Left colon (tissue), 2 donors: ENCODE measurements at regions not wholly inside any gene's neighbourhood (a gene's known extent, or its start where the extent isn't known, plus 50 kb on each side); places are given as distances from the start of the nearest gene placed in this dataset.

Experiments used
- ATAC-seq: fragments of 200-7000 bp; cut with Tn5 transposase; one replicate; pipeline ENCODE4 v1.9.1; 2020; ENCODE audit warnings: mild to moderate bottlenecking, moderate library complexity
- DNase-seq, 2 donors: peaks; one replicate each; pipeline ENCODE4 v3.0.0-alpha.2; 2020
- intact Hi-C, 2 donors: fragments of 100-400 bp; cut with DNase I in 1 of 2; cut with micrococcal nuclease in 1 of 2; formaldehyde crosslinking; loops; one replicate each; pipeline versions ENCODE4 v1.11.2 to v1.14.0; 2022; cut with DNase I, micrococcal nuclease
- donor health status: DM: no; HTN: no; CAD: no.
- donor health status: DM: yes; HTN: yes; CAD: no.

DNA sequence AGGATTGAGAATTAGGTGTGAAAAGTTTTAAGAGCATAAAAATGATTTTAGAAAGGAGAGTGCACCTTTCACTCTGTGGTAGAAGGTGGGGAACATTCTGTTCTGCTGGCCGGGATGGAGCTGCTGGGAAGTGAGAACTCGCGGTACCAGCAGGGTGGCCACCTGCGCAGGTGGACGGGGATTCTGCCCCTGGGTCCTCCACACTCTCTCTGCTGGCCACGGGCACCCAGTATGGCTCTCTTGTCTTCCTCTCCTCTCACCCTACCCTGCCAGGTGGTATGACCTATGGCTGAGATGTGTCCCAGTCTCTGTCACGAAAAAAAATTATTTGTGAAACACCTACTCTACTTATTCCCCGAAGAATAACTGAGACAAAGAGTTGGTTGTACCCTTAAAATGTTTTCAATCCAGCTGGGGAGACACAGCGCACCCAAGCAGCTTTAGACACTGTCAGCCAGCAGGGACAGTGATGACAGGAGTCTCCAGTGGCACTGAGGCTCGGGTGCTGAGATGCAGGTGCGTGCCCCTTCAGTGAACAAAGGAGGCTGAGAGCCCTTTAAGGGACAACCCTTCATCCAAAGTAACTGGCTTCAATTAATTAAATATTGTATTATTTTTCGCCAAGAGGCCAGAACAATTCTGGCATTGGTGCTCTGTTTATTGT, 195.4 kb downstream of the TBXT start:
- DNase-seq: no peak
- no peak for ATAC-seq
- intact Hi-C loops: no loop called here

GRCh38 chr6:165971202-165971601, 196.4 kb downstream of the TBXT start:
- ATAC-seq: no peak

GRCh38 chr6:165970001-165970400, 197.7 kb downstream of the TBXT start:
- intact Hi-C loops: no loop called here
- DNase-seq (no peak), ATAC-seq (no peak)

More at GRCh38 chr6:165971202-165971601, 196.4 kb downstream of the TBXT start:
- no peak for DNase-seq
- intact Hi-C loops: no loop called here

DNA sequence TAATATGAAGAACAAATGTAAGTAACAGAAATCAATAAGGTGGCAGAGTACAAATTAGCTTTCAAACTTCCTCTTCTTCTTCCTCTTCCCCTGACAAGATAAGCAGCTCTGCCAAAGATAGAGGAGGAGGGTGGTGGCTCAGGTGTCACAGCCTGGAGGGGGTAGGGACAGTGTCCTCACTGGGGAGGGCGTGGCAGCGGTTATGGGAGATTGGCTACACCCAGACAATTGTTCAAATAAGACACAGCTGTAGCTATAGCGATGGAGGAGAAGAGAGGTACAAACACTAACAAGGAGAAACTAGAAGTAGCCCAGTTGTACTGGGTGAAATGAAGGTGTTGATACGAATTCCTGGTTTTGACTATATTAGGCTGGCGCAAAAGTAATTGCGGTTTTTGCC, 198.5 kb downstream of the TBXT start:
- intact Hi-C loops: no loop called here
- ATAC-seq: peak; percentile 38
- DNase-seq: no peak

GRCh38 chr6:165968408-165968807, 199.2 kb downstream of the TBXT start:
- intact Hi-C loops: no loop called here
- ATAC-seq (no peak), DNase-seq (no peak)

- ATAC-seq (no peak), DNase-seq (no peak)
- intact Hi-C loops: no loop called here
These were observed 199.7 kb downstream of the TBXT start for GRCh38 chr6:165967810-165968407.

DNA sequence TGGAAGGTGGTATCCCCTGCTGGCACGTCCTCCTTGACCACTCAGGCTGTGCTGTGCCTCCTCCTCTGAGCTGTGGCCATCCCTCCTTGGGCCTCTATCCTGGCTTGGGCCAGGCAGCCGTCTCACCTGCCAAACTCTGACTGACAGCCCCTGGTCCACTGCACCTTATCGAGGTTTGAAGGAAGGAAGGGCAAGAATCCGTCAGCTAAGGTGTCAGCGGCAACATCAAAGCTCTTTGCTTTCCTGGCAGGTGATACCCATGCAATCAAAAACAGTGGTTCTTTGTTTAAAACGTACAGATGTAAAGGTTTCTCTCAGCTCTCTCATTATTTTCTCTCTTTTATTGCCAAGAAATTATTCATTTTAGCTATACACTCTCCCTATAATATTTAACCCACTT, 203.9 kb downstream of the TBXT start:
- DNase-seq (no peak), ATAC-seq (peak; percentile 41)
- intact Hi-C loops: no loop called here

- intact Hi-C loops: no loop called here
- no peak for DNase-seq
- ATAC-seq: no peak
These were observed 205.3 kb downstream of the TBXT start for GRCh38 chr6:165962366-165962765.

DNA sequence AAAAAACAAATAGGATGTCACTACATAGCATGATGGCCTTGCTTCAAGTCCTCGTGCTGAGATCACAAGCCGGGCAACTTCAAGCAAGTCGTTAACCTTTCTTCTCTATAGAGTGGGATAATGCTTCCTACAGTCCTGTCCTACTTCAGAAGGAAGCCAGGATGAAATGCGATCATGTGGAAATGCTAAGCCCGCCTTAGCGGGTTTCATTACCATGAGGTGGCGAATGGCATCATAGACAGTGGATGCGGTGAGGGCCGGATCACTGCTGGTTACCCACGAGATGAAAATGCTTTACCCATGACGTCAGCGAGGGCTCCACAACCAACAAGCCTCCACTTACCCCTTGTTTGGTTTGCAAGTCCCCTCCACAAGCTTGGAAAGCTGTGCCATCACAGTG, 206.4 kb downstream of the TBXT start:
- ATAC-seq: no peak
- intact Hi-C loops: no loop called here
- DNase-seq: no peak

DNA sequence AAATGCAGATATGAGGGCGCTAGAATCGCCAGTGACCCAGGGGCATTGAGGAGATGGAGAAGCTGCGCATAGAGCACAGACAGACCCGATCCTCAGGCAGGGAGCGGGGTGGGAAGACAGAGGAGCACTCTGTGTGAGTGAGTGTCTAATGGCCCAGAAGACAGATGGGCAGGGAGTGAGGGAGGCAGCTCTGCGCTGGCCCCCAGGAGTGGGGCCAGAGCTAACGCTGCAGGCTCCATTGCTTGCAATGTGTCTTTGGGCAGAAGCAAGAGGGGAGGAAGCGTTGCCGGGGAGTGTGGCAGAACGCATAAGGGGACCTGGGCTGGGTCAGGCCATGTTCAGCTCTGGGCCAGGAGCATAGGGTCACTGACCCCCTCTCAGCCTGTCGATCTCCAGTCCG, 207.0 kb downstream of the TBXT start:
- no peak for ATAC-seq
- no peak for DNase-seq
- intact Hi-C loops: no loop called here

DNA sequence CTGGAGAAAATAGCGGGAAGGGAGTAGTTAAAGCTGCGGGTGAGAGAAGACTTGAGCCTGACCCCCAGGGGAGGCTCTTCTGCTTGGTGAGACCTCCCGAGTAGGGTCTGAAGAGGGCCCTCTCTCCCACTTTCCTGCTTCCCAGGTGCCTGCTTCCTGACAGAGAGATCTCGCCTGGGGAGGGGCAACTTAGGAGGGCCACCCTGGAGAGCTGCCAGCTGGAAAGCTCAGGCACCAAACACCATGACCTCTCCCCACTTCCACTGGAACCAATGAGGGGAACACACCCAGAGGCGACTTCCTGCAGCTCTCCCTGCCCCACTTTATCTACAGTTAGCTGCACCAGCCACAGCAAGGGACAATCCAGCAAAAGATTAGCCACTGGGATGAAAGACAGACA, 208.0 kb downstream of the TBXT start:
- intact Hi-C loops: no loop called here
- ATAC-seq (no peak), DNase-seq (no peak)

DNA sequence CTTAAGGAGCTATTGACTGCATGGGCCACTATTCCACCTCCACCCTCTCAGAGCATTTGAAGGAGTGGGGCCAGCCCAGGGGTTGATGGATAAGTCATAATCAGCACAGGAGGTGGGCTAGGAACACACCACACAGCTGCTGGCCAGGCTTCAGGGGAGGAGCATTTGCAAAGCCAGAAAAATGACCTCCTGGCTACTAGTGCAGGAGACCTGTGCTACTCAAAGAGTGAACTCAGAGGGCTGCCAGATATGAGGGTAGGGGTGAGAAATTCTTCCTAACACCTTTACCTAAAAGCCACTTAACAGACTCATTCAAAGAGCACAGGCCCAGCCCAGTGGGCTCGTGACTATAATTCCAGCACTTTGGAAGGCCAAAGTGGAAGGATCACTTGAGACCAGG, 210.8 kb downstream of the TBXT start:
- DNase-seq (no peak), ATAC-seq (no peak)
- intact Hi-C loops: no loop called here

GRCh38 chr6:165952514-165952913, 215.1 kb downstream of the TBXT start:
- intact Hi-C loops: no loop called here
- DNase-seq: no peak
- ATAC-seq: no peak

- intact Hi-C loops: no loop called here
- ATAC-seq (no peak), DNase-seq (no peak)
These were observed 217.3 kb downstream of the TBXT start for GRCh38 chr6:165950316-165950715.

DNA sequence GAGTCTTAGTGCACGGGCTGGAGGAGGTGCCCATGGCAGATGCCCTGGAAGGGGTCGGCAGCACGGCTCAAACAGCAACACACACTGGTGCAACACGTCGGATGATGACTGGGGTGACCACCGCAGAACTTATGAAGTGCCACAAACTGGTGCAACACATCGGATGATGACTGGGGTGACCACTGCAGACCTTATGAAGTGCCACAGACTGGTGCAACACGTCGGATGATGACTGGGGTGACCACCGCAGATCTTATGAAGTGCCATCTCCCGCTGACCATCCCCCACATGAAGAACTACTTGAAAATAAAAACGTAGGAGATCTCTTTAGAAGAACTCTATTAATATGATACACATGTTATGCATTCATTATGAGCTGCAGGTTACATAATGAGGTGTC, 218.3 kb downstream of the TBXT start:
- ATAC-seq: no peak
- intact Hi-C loops: no loop called here
- DNase-seq: no peak

DNA sequence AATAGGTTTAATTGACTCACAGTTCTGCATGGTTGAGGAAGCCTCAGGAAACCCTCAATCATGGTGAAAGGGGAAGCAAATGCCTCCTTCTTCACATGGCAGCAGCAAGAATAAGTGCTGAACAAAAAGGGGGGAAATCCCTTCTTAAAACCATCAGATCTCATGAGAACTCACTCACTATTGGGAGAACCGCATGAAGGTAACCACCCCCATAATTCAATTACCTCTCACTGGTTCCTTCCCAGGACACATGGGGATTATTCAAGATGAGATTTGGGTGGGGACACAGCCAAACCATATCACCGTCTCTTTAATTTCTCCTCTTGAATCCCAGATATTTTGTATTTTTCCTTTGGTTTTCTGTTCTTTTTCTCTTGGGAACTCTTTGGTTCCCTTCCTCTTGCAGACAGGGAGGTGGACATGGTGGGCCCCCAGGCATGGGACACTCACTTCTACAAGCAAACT, 223.6 kb downstream of the TBXT start:
- ATAC-seq (no peak), DNase-seq (no peak)
- intact Hi-C loops: no loop called here

GRCh38 chr6:165941786-165942185, 225.9 kb downstream of the TBXT start:
- no peak for ATAC-seq
- intact Hi-C loops: no loop called here

GRCh38 chr6:165941249-165941775, 226.3 kb downstream of the TBXT start:
- intact Hi-C loops: no loop called here

More at GRCh38 chr6:165941786-165942185, 225.9 kb downstream of the TBXT start:
- no peak for DNase-seq

DNA sequence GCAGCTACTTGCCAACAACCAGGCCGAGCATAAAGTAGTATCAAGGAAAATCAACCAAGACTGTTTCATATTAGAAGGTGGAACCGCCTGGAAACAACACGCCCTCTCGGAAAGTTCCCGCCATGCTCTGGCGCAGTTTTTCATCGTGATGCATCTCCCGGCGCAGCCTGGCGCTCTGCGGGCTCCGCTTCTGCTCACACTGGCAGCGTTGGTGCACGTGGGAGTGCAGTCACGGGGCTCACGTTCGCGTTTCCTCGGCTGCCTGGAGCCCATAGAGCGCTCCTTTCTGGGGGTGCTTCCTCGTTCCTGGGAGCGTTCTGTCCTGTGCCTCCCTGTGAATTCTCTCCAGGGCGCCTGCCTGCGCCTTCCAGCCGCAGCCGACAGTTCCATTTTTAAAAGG, 227.3 kb downstream of the TBXT start:
- ATAC-seq (no peak), DNase-seq (no peak)
- intact Hi-C loops: no loop called here

More at GRCh38 chr6:165941249-165941775, 226.3 kb downstream of the TBXT start:
- ATAC-seq (no peak), DNase-seq (no peak)

GRCh38 chr6:165939601-165940290, 227.9 kb downstream of the TBXT start:
- intact Hi-C loops: no loop called here
- ATAC-seq (no peak), DNase-seq (no peak)
